ENCODE measurements at regions not wholly inside any gene's neighbourhood (a gene's known extent, or its start where the extent isn't known, plus 50 kb on each side); places are given as distances from the start of the nearest gene placed in this dataset.

GRCh38 chr10:55348534-55348933 is 547.5 kb upstream of the PCDH15 start:
- H3K4me1 ChIP-seq (ENCODE audit: insufficient read depth, low read length), result no peaks in the 10 kb centered on the region
- DNase-seq, result no peak
- H3K9ac ChIP-seq (ENCODE audit: low read depth, low read length), result no peak overlapping the region
- no peaks in the 10 kb centered on the region for H4K20me1 ChIP-seq (ENCODE audit: insufficient read depth, low read length)
- H3K4me2 ChIP-seq (ENCODE audit: insufficient read depth, low read length), result no peak overlapping the region
- H3K27ac ChIP-seq (ENCODE audit: low read length), result no peak overlapping the region
- H3K79me2 ChIP-seq (ENCODE audit: insufficient read depth, low read length), result no peaks in the 10 kb centered on the region
- H2AFZ ChIP-seq (ENCODE audit: low read depth, low read length), result no peak overlapping the region
- ATAC-seq (ENCODE audit: insufficient read depth, low read depth), result no peak
- TF ChIP-seq CTCF (IDR thresholded peaks at IDR 0.05; ENCODE audit: borderline replicate concordance, extremely low read depth, low read length, poor library complexity, severe bottlenecking) (no peak), EZH2 (IDR thresholded peaks at IDR 0.05; ENCODE audit: borderline replicate concordance, low read depth, low read length, severe bottlenecking) (no peak)
- H3K36me3 ChIP-seq (ENCODE audit: insufficient read depth, low read length), result no peaks in the 10 kb centered on the region
- H3K9me3 ChIP-seq (ENCODE audit: insufficient read depth, low read length, severe bottlenecking), result no peaks in the 10 kb centered on the region
- no peak overlapping the region for H3K4me3 ChIP-seq (ENCODE audit: low read depth in 1 of 2, low read length in 2 of 2)
- H3K27me3 ChIP-seq (ENCODE audit: insufficient read depth, low read length, poor library complexity), result no peaks in the 10 kb centered on the region

GRCh38 chr10:55330486-55330885 is 529.5 kb upstream of the PCDH15 start:
- Histone ChIP-seq H3K4me1 (ENCODE audit: insufficient read depth, low read length) (no peaks in the 10 kb centered on the region), H3K9me3 (ENCODE audit: insufficient read depth, low read length, severe bottlenecking) (no peaks in the 10 kb centered on the region), H3K79me2 (ENCODE audit: insufficient read depth, low read length) (no peaks in the 10 kb centered on the region), H3K27me3 (ENCODE audit: insufficient read depth, low read length, poor library complexity) (no peaks in the 10 kb centered on the region), H3K36me3 (ENCODE audit: insufficient read depth, low read length) (no peaks in the 10 kb centered on the region), H4K20me1 (ENCODE audit: insufficient read depth, low read length) (no peaks in the 10 kb centered on the region), H3K4me3 (ENCODE audit: low read depth in 1 of 2, low read length in 2 of 2) (no peak overlapping the region), H3K27ac (ENCODE audit: low read length) (no peak overlapping the region), H2AFZ (ENCODE audit: low read depth, low read length) (no peak overlapping the region), H3K9ac (ENCODE audit: low read depth, low read length) (no peak overlapping the region), H3K4me2 (ENCODE audit: insufficient read depth, low read length) (no peak overlapping the region)
- no peak for TF ChIP-seq EZH2 (IDR thresholded peaks at IDR 0.05; ENCODE audit: borderline replicate concordance, low read depth, low read length, severe bottlenecking)
- no peak for TF ChIP-seq CTCF (IDR thresholded peaks at IDR 0.05; ENCODE audit: borderline replicate concordance, extremely low read depth, low read length, poor library complexity, severe bottlenecking)
- DNase-seq (no peak), ATAC-seq (ENCODE audit: insufficient read depth, low read depth) (no peak)

GRCh38 chr10:55329796-55330195 is 528.8 kb upstream of the PCDH15 start:
- Histone ChIP-seq H3K36me3 (ENCODE audit: insufficient read depth, low read length) (no peaks in the 10 kb centered on the region), H3K27ac (ENCODE audit: low read length) (no peak overlapping the region), H3K4me2 (ENCODE audit: insufficient read depth, low read length) (no peak overlapping the region), H3K4me3 (ENCODE audit: low read depth in 1 of 2, low read length in 2 of 2) (no peak overlapping the region), H3K9me3 (ENCODE audit: insufficient read depth, low read length, severe bottlenecking) (no peaks in the 10 kb centered on the region), H2AFZ (ENCODE audit: low read depth, low read length) (no peak overlapping the region), H4K20me1 (ENCODE audit: insufficient read depth, low read length) (no peaks in the 10 kb centered on the region), H3K79me2 (ENCODE audit: insufficient read depth, low read length) (no peaks in the 10 kb centered on the region), H3K9ac (ENCODE audit: low read depth, low read length) (no peak overlapping the region), H3K27me3 (ENCODE audit: insufficient read depth, low read length, poor library complexity) (no peaks in the 10 kb centered on the region), H3K4me1 (ENCODE audit: insufficient read depth, low read length) (no peaks in the 10 kb centered on the region)
- ATAC-seq (ENCODE audit: insufficient read depth, low read depth) (no peak), DNase-seq (no peak)
- TF ChIP-seq CTCF (IDR thresholded peaks at IDR 0.05; ENCODE audit: borderline replicate concordance, extremely low read depth, low read length, poor library complexity, severe bottlenecking) (no peak), EZH2 (IDR thresholded peaks at IDR 0.05; ENCODE audit: borderline replicate concordance, low read depth, low read length, severe bottlenecking) (no peak)

GRCh38 chr10:55320187-55320700 is 519.2 kb upstream of the PCDH15 start:
- Histone ChIP-seq H3K4me3 (ENCODE audit: low read depth in 1 of 2, low read length in 2 of 2) (no peak overlapping the region), H2AFZ (ENCODE audit: low read depth, low read length) (no peak overlapping the region), H3K36me3 (ENCODE audit: insufficient read depth, low read length) (no peaks in the 10 kb centered on the region), H3K79me2 (ENCODE audit: insufficient read depth, low read length) (no peaks in the 10 kb centered on the region), H3K4me2 (ENCODE audit: insufficient read depth, low read length) (no peak overlapping the region), H3K9ac (ENCODE audit: low read depth, low read length) (no peak overlapping the region), H3K4me1 (ENCODE audit: insufficient read depth, low read length) (no peaks in the 10 kb centered on the region), H4K20me1 (ENCODE audit: insufficient read depth, low read length) (no peaks in the 10 kb centered on the region), H3K9me3 (ENCODE audit: insufficient read depth, low read length, severe bottlenecking) (no peaks in the 10 kb centered on the region), H3K27me3 (ENCODE audit: insufficient read depth, low read length, poor library complexity) (no peaks in the 10 kb centered on the region), H3K27ac (ENCODE audit: low read length) (no peak overlapping the region)
- ATAC-seq (ENCODE audit: insufficient read depth, low read depth) (no peak), DNase-seq (no peak)
- TF ChIP-seq CTCF (IDR thresholded peaks at IDR 0.05; ENCODE audit: borderline replicate concordance, extremely low read depth, low read length, poor library complexity, severe bottlenecking) (no peak), EZH2 (IDR thresholded peaks at IDR 0.05; ENCODE audit: borderline replicate concordance, low read depth, low read length, severe bottlenecking) (no peak)

Measured in DND-41 (cell line).